ENCODE measurements at regions not wholly inside any gene's neighbourhood (a gene's known extent, or its start where the extent isn't known, plus 50 kb on each side); places are given as distances from the start of the nearest gene placed in this dataset.
A peak's percentile ranks its signal among the peaks of the same experiment; 100 is the strongest.
"Not testable (repeated sequence)": the region's sequence is repeated elsewhere in the genome, so short reads cannot be mapped to it uniquely, and the experiment has no call there.

GRCh38 chr11:101727451-101727850 lies 143.6 kb upstream of the TRPC6 start:
- 31 to 97% (median 70%) methylated on average over 1 to 3 of the region's 3 CpGs for WGBS, 10 experiments
- no peak overlapping the region for H3K4me3 ChIP-seq
- no peaks in the 10 kb centered on the region for H3K4me1 ChIP-seq (replicated peaks in 1 of 2)
- no peak overlapping the region for H3K27ac ChIP-seq
- in situ Hi-C loops (cut with MboI; ENCODE audit: low pct_unique_long_range_greater_than_20kb in 2 of 9, low sequenced_read_pairs in 9 of 9, unreplicated experiment in 9 of 9), result no loop called here
- no peak for ATAC-seq (replicated peaks in 6 of 8)

- Histone ChIP-seq H3K4me1 (replicated peaks in 1 of 2) (no peaks in the 10 kb centered on the region), H3K27ac (no peak overlapping the region), H3K4me3 (no peak overlapping the region)
- ATAC-seq (replicated peaks in 6 of 8), result peak in 3 of 8 experiments; percentile 41 to 64 (median 56)
- in situ Hi-C loops (cut with MboI; ENCODE audit: low pct_unique_long_range_greater_than_20kb in 2 of 9, low sequenced_read_pairs in 9 of 9, unreplicated experiment in 9 of 9), result no loop called here
- WGBS, 10 experiments, result 0 to 86% (median 35%) methylated on average over 1 of the region's 1 CpG; no CpG with 5 or more reads in 2 of the 10 experiments
Observed at GRCh38 chr11:101726988-101727387, 143.2 kb upstream of the TRPC6 start.

GRCh38 chr11:101723371-101723770 lies 139.6 kb upstream of the TRPC6 start:
- Histone ChIP-seq H3K4me3 (no peak overlapping the region), H3K4me1 (replicated peaks in 1 of 2) (no peaks in the 10 kb centered on the region), H3K27ac (no peak overlapping the region)
- in situ Hi-C loops (cut with MboI; ENCODE audit: low pct_unique_long_range_greater_than_20kb in 2 of 9, low sequenced_read_pairs in 9 of 9, unreplicated experiment in 9 of 9), result no loop called here
- WGBS, 10 experiments, result 38 to 100% (median 89%) methylated on average over 1 of the region's 1 CpG; no CpG with 5 or more reads in 1 of the 10 experiments
- no peak for ATAC-seq (replicated peaks in 6 of 8)

GRCh38 chr11:101721270-101721669 lies 137.5 kb upstream of the TRPC6 start:
- Histone ChIP-seq H3K27ac (no peak overlapping the region), H3K4me3 (no peak overlapping the region), H3K4me1 (replicated peaks in 1 of 2) (no peaks in the 10 kb centered on the region)
- no peak for ATAC-seq (replicated peaks in 6 of 8)
- in situ Hi-C loops (cut with MboI; ENCODE audit: low pct_unique_long_range_greater_than_20kb in 2 of 9, low sequenced_read_pairs in 9 of 9, unreplicated experiment in 9 of 9), result no loop called here
- 59 to 100% (median 83%) methylated on average over 1 to 5 of the region's 5 CpGs for WGBS, 10 experiments

GRCh38 chr11:101718402-101718801 lies 134.6 kb upstream of the TRPC6 start:
- no peak overlapping the region for H3K4me3 ChIP-seq
- WGBS, 10 experiments, result 0 to 94% (median 44%) methylated on average over 1 to 4 of the region's 4 CpGs; no CpG with 5 or more reads in 1 of the 10 experiments
- no peak overlapping the region for H3K27ac ChIP-seq
- no peaks in the 10 kb centered on the region for H3K4me1 ChIP-seq (replicated peaks in 1 of 2)
- ATAC-seq (replicated peaks in 6 of 8), result peak in 6 of 8 experiments; percentile 47 to 93 (median 81)
- in situ Hi-C loops (cut with MboI; ENCODE audit: low pct_unique_long_range_greater_than_20kb in 2 of 9, low sequenced_read_pairs in 9 of 9, unreplicated experiment in 9 of 9), result no loop called here

- no peak overlapping the region for H3K27ac ChIP-seq
- in situ Hi-C loops (cut with MboI; ENCODE audit: low pct_unique_long_range_greater_than_20kb in 2 of 9, low sequenced_read_pairs in 9 of 9, unreplicated experiment in 9 of 9), result no loop called here
- peak in 5 of 8 experiments; percentile 36 to 94 (median 74) for ATAC-seq (replicated peaks in 6 of 8)
- H3K4me1 ChIP-seq (replicated peaks in 1 of 2), result no peaks in the 10 kb centered on the region
- 77 to 100% (median 88%) methylated on average over 1 of the region's 1 CpG; no CpG with 5 or more reads in 3 of the 10 experiments for WGBS, 10 experiments
- no peak overlapping the region for H3K4me3 ChIP-seq
Observed at GRCh38 chr11:101717619-101718018, 133.8 kb upstream of the TRPC6 start.

- no peaks in the 10 kb centered on the region for H3K4me1 ChIP-seq (replicated peaks in 1 of 2)
- in situ Hi-C loops (cut with MboI; ENCODE audit: low pct_unique_long_range_greater_than_20kb in 2 of 9, low sequenced_read_pairs in 9 of 9, unreplicated experiment in 9 of 9), result no loop called here
- no peak overlapping the region for H3K4me3 ChIP-seq
- no peak for ATAC-seq (replicated peaks in 6 of 8)
- 0 to 25% (median 11%) methylated on average over 1 of the region's 1 CpG; no CpG with 5 or more reads in 5 of the 10 experiments for WGBS, 10 experiments
- H3K27ac ChIP-seq, result no peak overlapping the region
Observed at GRCh38 chr11:101715281-101715680, 131.5 kb upstream of the TRPC6 start.

GRCh38 chr11:101707477-101707876 lies 123.7 kb upstream of the TRPC6 start:
- in situ Hi-C loops (cut with MboI; ENCODE audit: low pct_unique_long_range_greater_than_20kb in 2 of 9, low sequenced_read_pairs in 9 of 9, unreplicated experiment in 9 of 9), result no loop called here

GRCh38 chr11:101706541-101706940 lies 122.7 kb upstream of the TRPC6 start:
- H3K27ac ChIP-seq, result no peak overlapping the region
- in situ Hi-C loops (cut with MboI; ENCODE audit: low pct_unique_long_range_greater_than_20kb in 2 of 9, low sequenced_read_pairs in 9 of 9, unreplicated experiment in 9 of 9), result no loop called here
- no peaks in the 10 kb centered on the region for H3K4me1 ChIP-seq (replicated peaks in 1 of 2)
- ATAC-seq (replicated peaks in 6 of 8), result peak in 2 of 8 experiments; percentile 95 to 98
- H3K4me3 ChIP-seq, result no peak overlapping the region
- WGBS, 10 experiments, result 28 to 89% (median 45%) methylated on average over 1 to 2 of the region's 2 CpGs; no CpG with 5 or more reads in 2 of the 10 experiments

More at GRCh38 chr11:101707477-101707876, 123.7 kb upstream of the TRPC6 start:
- 0 to 100% (median 80%) methylated on average over 1 of the region's 2 CpGs; no CpG with 5 or more reads in 6 of the 10 experiments for WGBS, 10 experiments
- Histone ChIP-seq H3K27ac (no peak overlapping the region), H3K4me3 (no peak overlapping the region), H3K4me1 (replicated peaks in 1 of 2) (no peaks in the 10 kb centered on the region)
- peak in 3 of 8 experiments; percentile 24 to 46 (median 34) for ATAC-seq (replicated peaks in 6 of 8)

GRCh38 chr11:101705972-101706371 lies 122.2 kb upstream of the TRPC6 start:
- Histone ChIP-seq H3K27ac (no peak overlapping the region), H3K4me1 (replicated peaks in 1 of 2) (no peaks in the 10 kb centered on the region), H3K4me3 (no peak overlapping the region)
- WGBS, 10 experiments, result 67 to 100% (median 88%) methylated on average over 1 of the region's 1 CpG; no CpG with 5 or more reads in 5 of the 10 experiments
- no peak for ATAC-seq (replicated peaks in 6 of 8)
- in situ Hi-C loops (cut with MboI; ENCODE audit: low pct_unique_long_range_greater_than_20kb in 2 of 9, low sequenced_read_pairs in 9 of 9, unreplicated experiment in 9 of 9), result no loop called here

GRCh38 chr11:101694869-101695268 lies 111.1 kb upstream of the TRPC6 start:
- H3K27ac ChIP-seq; ATAC-seq (replicated peaks in 6 of 8); H3K4me3 ChIP-seq; in situ Hi-C loops (cut with MboI; ENCODE audit: low pct_unique_long_range_greater_than_20kb in 2 of 9, low sequenced_read_pairs in 9 of 9, unreplicated experiment in 9 of 9); H3K4me1 ChIP-seq (replicated peaks in 1 of 2): not testable (repeated sequence)
- WGBS, 10 experiments, result no CpG with 5 or more reads among the region's 3 CpGs

- 17 to 67% (median 60%) methylated on average over 1 of the region's 1 CpG; no CpG with 5 or more reads in 7 of the 10 experiments for WGBS, 10 experiments
- no peak overlapping the region for H3K27ac ChIP-seq
- ATAC-seq (replicated peaks in 6 of 8), result no peak
- no peak overlapping the region for H3K4me3 ChIP-seq
- in situ Hi-C loops (cut with MboI; ENCODE audit: low pct_unique_long_range_greater_than_20kb in 2 of 9, low sequenced_read_pairs in 9 of 9, unreplicated experiment in 9 of 9), result no loop called here
- no peaks in the 10 kb centered on the region for H3K4me1 ChIP-seq (replicated peaks in 1 of 2)
Observed at GRCh38 chr11:101692980-101693379, 109.2 kb upstream of the TRPC6 start.

- H3K4me3 ChIP-seq, result no peak overlapping the region
- no peaks in the 10 kb centered on the region for H3K4me1 ChIP-seq (replicated peaks in 1 of 2)
- 0 to 71% (median 33%) methylated on average over 1 to 2 of the region's 2 CpGs; no CpG with 5 or more reads in 3 of the 10 experiments for WGBS, 10 experiments
- ATAC-seq (replicated peaks in 6 of 8), result peak in 3 of 8 experiments; percentile 42 to 77 (median 68)
- H3K27ac ChIP-seq, result no peak overlapping the region
- in situ Hi-C loops (cut with MboI; ENCODE audit: low pct_unique_long_range_greater_than_20kb in 2 of 9, low sequenced_read_pairs in 9 of 9, unreplicated experiment in 9 of 9), result no loop called here
Observed at GRCh38 chr11:101686514-101686913, 102.7 kb upstream of the TRPC6 start.

- Histone ChIP-seq H3K4me1 (replicated peaks in 1 of 2) (peaks cover 0 to 6% of the 10 kb centered on the region in 2 donors), H3K4me3 (no peak overlapping the region), H3K27ac (no peak overlapping the region)
- ATAC-seq (replicated peaks in 6 of 8), result peak in 4 of 8 experiments; percentile 54 to 77 (median 68)
- 0 to 58% (median 39%) methylated on average over 1 to 2 of the region's 2 CpGs; no CpG with 5 or more reads in 1 of the 10 experiments for WGBS, 10 experiments
- in situ Hi-C loops (cut with MboI; ENCODE audit: low pct_unique_long_range_greater_than_20kb in 2 of 9, low sequenced_read_pairs in 9 of 9, unreplicated experiment in 9 of 9), result no loop called here
Observed at GRCh38 chr11:101668236-101668635, 84.4 kb upstream of the TRPC6 start.
